KMS-11 (cell line): ENCODE measurements at regions not wholly inside any gene's neighbourhood (a gene's known extent, or its start where the extent isn't known, plus 50 kb on each side); places are given as distances from the start of the nearest gene placed in this dataset.

Experiments
- H2AFZ ChIP-seq: fragments of 200-600 bp; sonication (generic); 2 replicates; pipeline ENCODE4 v1.6.1; 2016; ENCODE audit warnings: antibody characterized with exemption, mixed run types, low read depth
- H3K27ac ChIP-seq: fragments of 200-600 bp; sonication (generic); 2 replicates; pipeline ENCODE4 v1.6.1; 2016; ENCODE audit warnings: mild to moderate bottlenecking, mixed run types
- H3K27me3 ChIP-seq: fragments of 200-600 bp; sonication (generic); 2 replicates; pipeline ENCODE4 v1.6.1; 2017; ENCODE audit warnings: mild to moderate bottlenecking, low read depth, mixed run types, moderate library complexity; ENCODE audit not compliant: insufficient read depth
- H3K36me3 ChIP-seq: fragments of 200-600 bp; sonication (generic); 2 replicates; pipeline ENCODE4 v1.6.1; 2017; ENCODE audit warnings: mild to moderate bottlenecking, mixed run types; ENCODE audit not compliant: insufficient read depth
- H3K4me1 ChIP-seq: fragments of 200-600 bp; sonication (generic); 2 replicates; pipeline ENCODE4 v1.6.1; 2016; ENCODE audit warnings: mild to moderate bottlenecking, low read depth, mixed run types; ENCODE audit not compliant: poor library complexity, severe bottlenecking
- H3K4me2 ChIP-seq: fragments of 200-600 bp; sonication (generic); 2 replicates; pipeline ENCODE4 v1.7.0; 2016; ENCODE audit warnings: mild to moderate bottlenecking, mixed run types
- H3K4me3 ChIP-seq: fragments of 200-600 bp; sonication (generic); IDR thresholded peaks from 2 replicates; pipeline ENCODE4 v1.6.1; 2017; ENCODE audit warnings: low read depth, low read length, mixed read lengths; ENCODE audit not compliant: insufficient read depth
- H3K79me2 ChIP-seq: fragments of 200-600 bp; sonication (generic); 2 replicates; pipeline ENCODE4 v1.6.1; 2016; ENCODE audit warnings: low read depth, mixed run types; ENCODE audit not compliant: insufficient read depth
- H3K9ac ChIP-seq: fragments of 200-600 bp; sonication (generic); 2 replicates; pipeline ENCODE4 v1.6.1; 2016; ENCODE audit warnings: mild to moderate bottlenecking, mixed run types
- H4K20me1 ChIP-seq: fragments of 200-600 bp; sonication (generic); 2 replicates; pipeline ENCODE4 v1.6.1; 2016; ENCODE audit warnings: mild to moderate bottlenecking, mixed run types; ENCODE audit not compliant: insufficient read depth
- CTCF ChIP-seq: fragments of 200-600 bp; sonication (generic); conservative IDR thresholded peaks from 2 replicates; pipeline ENCODE4 v1.6.1; 2017; ENCODE audit warnings: low read depth, mild to moderate bottlenecking, antibody characterized with exemption, low read length, moderate library complexity, mixed read lengths

DNA sequence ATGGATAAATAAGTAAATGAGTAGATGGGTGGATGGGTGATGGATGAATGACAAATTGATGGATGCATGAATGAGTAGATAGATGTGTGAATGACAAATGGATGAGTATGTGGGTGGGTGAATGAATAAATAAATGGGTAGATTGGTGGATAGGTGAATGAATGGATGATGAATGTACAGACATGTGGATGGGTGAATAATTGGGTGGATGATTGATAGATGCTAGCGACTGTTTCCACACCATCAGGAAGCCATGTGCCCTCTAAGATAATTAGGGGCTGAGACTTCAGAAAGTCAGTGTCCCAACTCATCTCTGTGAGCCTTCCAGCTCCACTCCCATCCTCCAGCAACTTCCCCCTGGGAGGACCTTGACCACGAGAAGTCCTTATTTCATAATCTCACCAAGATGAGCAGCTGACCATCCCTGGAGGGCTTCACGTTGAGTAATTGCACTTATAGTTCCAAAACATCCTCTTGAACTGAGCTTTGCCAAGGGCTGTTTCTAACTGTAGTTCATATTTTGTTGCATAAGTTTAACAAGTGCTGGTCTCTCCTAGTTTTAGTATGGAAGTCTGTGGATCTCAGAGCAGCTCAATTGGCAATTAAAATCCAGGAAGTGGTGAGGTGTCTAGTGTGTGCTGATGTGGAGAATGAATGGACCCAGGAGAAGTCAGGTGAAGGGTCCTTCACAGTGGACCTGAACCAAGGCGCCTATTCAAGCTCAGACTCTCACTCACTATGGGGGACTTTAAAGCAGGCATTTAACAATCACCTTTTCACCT is 295.7 kb downstream of the ADGRD1 start:
- Histone ChIP-seq H3K79me2 (no peaks in the 10 kb centered on the region), H2AFZ (no peak overlapping the region), H3K27me3 (no peaks in the 10 kb centered on the region), H3K36me3 (no peaks in the 10 kb centered on the region), H3K9ac (no peak overlapping the region), H3K4me1 (no peaks in the 10 kb centered on the region), H3K27ac (no peak overlapping the region), H3K4me2 (no peak overlapping the region), H4K20me1 (no peaks in the 10 kb centered on the region), H3K4me3 (no peak overlapping the region)
- TF ChIP-seq CTCF = no peak

DNA sequence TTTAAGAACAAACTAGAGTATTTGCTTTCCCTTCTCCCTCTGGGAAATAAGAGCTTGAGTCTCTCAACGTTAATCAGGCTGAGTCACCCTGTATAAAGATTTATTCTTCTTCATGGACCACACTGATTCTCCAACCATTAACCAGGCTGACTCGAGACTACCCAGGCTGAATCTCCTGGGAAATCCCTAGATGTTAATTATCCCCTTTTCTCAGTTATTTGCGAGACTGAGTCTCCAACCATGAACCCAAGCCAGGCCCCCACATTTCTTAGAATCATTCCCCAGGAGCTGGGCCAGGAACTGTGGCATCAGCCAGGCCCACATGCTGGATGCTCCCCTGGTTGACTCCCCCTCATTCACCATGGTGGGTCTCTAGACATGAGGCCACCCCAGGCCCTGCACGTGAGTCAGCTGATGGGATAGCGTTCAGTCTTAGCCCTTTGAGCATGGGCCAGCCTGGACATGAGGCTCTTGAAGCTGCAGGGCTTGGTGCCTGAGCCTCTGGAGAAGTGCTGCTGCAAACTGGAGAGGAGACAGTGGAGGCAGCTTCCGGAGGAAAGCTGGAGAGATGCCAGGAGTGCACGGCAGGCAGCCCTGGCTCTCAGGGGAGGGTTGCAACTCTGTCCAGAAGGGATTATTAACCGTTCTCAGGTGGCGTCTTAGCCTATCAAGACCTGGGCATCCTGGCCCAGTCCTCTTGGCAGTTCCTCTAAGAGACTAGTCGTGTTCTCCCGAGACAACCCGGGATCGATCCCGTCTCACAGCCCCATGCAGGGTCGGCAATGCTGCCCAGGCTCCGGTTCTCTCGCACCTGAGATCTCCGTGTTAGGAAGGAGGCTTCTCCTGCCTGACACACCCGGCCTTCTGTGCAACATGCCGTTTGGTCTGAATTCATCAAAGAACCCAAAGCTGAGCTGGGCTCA is 296.6 kb downstream of the ADGRD1 start:
- no peak overlapping the region for H3K27ac ChIP-seq
- no peaks in the 10 kb centered on the region for H3K27me3 ChIP-seq
- H3K79me2 ChIP-seq = no peaks in the 10 kb centered on the region
- H2AFZ ChIP-seq = no peak overlapping the region
- no peaks in the 10 kb centered on the region for H4K20me1 ChIP-seq
- no peak overlapping the region for H3K9ac ChIP-seq
- H3K36me3 ChIP-seq = no peaks in the 10 kb centered on the region
- no peaks in the 10 kb centered on the region for H3K4me1 ChIP-seq
- H3K4me2 ChIP-seq = no peak overlapping the region
- no peak for TF ChIP-seq CTCF
- no peak overlapping the region for H3K4me3 ChIP-seq

- Histone ChIP-seq H3K4me2 (no peak overlapping the region), H3K4me3 (no peak overlapping the region), H4K20me1 (no peaks in the 10 kb centered on the region), H3K4me1 (no peaks in the 10 kb centered on the region), H2AFZ (no peak overlapping the region), H3K9ac (no peak overlapping the region), H3K79me2 (no peaks in the 10 kb centered on the region), H3K27me3 (no peaks in the 10 kb centered on the region), H3K27ac (no peak overlapping the region), H3K36me3 (no peaks in the 10 kb centered on the region)
- TF ChIP-seq CTCF = no peak
Measured at GRCh38 chr12:131250951-131251315, 297.2 kb downstream of the ADGRD1 start.

- H2AFZ ChIP-seq = no peak overlapping the region
- no peaks in the 10 kb centered on the region for H3K27me3 ChIP-seq
- H3K4me1 ChIP-seq = no peaks in the 10 kb centered on the region
- no peaks in the 10 kb centered on the region for H3K79me2 ChIP-seq
- no peaks in the 10 kb centered on the region for H4K20me1 ChIP-seq
- no peak overlapping the region for H3K4me3 ChIP-seq
- TF ChIP-seq CTCF = no peak
- no peak overlapping the region for H3K9ac ChIP-seq
- no peak overlapping the region for H3K4me2 ChIP-seq
- no peaks in the 10 kb centered on the region for H3K36me3 ChIP-seq
- no peak overlapping the region for H3K27ac ChIP-seq
Measured at GRCh38 chr12:131251336-131252101, 297.8 kb downstream of the ADGRD1 start.
